Spleen (tissue), 7 donors: ENCODE measurements at regions not wholly inside any gene's neighbourhood (a gene's known extent, or its start where the extent isn't known, plus 50 kb on each side); places are given as distances from the start of the nearest gene placed in this dataset.

Experiments
- POLR2AphosphoS5 ChIP-seq, 3 donors: sonication (generic); formaldehyde crosslinking; IDR thresholded peaks; one replicate each; pipeline ENCODE4 v1.5.1; 2017; ENCODE audit warnings: antibody characterized with exemption in 3 of 3
- TF ChIP-seq, protein P1 (sequence below), 11 experiments: fragments of 200-600 bp in 7 of 11; fragments of 450-650 bp in 4 of 11; sonication (generic) in 4 of 11; IDR thresholded peaks in 8 of 11; conservative IDR thresholded peaks in 3 of 11; 1 replicate in 7 of 11; 2 replicates in 4 of 11; pipeline versions ENCODE4 v1.4.0 to v1.8.0; 2016 to 2021; ENCODE audit warnings: antibody characterized with exemption in 11 of 11, inconsistent platforms in 4 of 11, mild to moderate bottlenecking in 1 of 11
- donor health status: DM: no; HTN: no; CAD: no; lungs with moderate emphysema.
- donor health status: DM: no; HTN: no; CAD: no.
- donor health status: DM: no; HTN: no; CAD: no.

DNA sequence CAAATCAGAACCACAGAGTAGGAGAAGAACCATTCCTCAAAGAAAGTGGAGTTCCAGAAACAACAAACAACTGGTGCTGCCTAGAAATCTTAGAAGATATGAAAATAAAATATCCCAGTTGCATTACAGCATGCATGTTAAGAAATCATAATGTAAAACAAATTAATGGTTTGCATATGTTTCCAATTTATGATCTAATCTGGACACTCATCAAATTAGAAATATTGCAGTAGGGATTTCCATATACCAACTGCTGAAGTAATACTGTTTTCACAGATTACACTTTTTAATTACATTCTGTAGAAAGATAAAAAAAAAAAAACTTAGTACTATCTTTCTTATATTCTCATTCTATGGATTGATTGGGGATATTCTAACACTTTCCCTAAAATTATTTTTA lies 1034.6 kb upstream of the C9orf72 start:
- TF ChIP-seq, protein P1, sequence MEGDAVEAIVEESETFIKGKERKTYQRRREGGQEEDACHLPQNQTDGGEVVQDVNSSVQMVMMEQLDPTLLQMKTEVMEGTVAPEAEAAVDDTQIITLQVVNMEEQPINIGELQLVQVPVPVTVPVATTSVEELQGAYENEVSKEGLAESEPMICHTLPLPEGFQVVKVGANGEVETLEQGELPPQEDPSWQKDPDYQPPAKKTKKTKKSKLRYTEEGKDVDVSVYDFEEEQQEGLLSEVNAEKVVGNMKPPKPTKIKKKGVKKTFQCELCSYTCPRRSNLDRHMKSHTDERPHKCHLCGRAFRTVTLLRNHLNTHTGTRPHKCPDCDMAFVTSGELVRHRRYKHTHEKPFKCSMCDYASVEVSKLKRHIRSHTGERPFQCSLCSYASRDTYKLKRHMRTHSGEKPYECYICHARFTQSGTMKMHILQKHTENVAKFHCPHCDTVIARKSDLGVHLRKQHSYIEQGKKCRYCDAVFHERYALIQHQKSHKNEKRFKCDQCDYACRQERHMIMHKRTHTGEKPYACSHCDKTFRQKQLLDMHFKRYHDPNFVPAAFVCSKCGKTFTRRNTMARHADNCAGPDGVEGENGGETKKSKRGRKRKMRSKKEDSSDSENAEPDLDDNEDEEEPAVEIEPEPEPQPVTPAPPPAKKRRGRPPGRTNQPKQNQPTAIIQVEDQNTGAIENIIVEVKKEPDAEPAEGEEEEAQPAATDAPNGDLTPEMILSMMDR (IDR thresholded peaks at IDR 0.05 in 8 of 11, conservative IDR thresholded peaks at IDR 0.05 in 3 of 11): no peak
- TF ChIP-seq POLR2AphosphoS5 (IDR thresholded peaks at IDR 0.05): no peak
